Neural cell (in vitro differentiated cells): ENCODE measurements at regions not wholly inside any gene's neighbourhood (a gene's known extent, or its start where the extent isn't known, plus 50 kb on each side); places are given as distances from the start of the nearest gene placed in this dataset.

Experiments used
- EP300 ChIP-seq: fragments of 450-650 bp; conservative IDR thresholded peaks from 2 replicates; pipeline ENCODE4 v1.6.1; 2014; ENCODE audit warnings: antibody characterized with exemption, mild to moderate bottlenecking, moderate library complexity; ENCODE audit not compliant: poor library complexity, severe bottlenecking
- EZH2 ChIP-seq: fragments of 200-600, 300-800 bp; shearing (Covaris generic), sonication (generic); IDR thresholded peaks from 2 replicates; pipeline ENCODE4 v1.6.1; 2014; ENCODE audit warnings: antibody characterized with exemption, low read length, borderline replicate concordance, mild to moderate bottlenecking; ENCODE audit not compliant: insufficient read depth, poor library complexity, severe bottlenecking
- MXI1 ChIP-seq: fragments of 450-650 bp; conservative IDR thresholded peaks from 2 replicates; pipeline ENCODE4 v1.6.1; 2014; ENCODE audit warnings: antibody characterized with exemption, mild to moderate bottlenecking; ENCODE audit not compliant: poor library complexity, severe bottlenecking
- POLR2AphosphoS5 ChIP-seq: IDR thresholded peaks from 2 replicates; pipeline ENCODE4 v1.6.1; 2012
- SMC3 ChIP-seq: fragments of 450-650 bp; conservative IDR thresholded peaks from 2 replicates; pipeline ENCODE4 v1.6.1; 2014; ENCODE audit warnings: antibody characterized with exemption, mild to moderate bottlenecking, moderate library complexity; ENCODE audit not compliant: poor library complexity
- TAF1 ChIP-seq: IDR thresholded peaks from 2 replicates; pipeline ENCODE4 v1.6.1; 2012; ENCODE audit warnings: low read depth
- TF ChIP-seq, protein P1 (sequence below): fragments of 450-650 bp; IDR thresholded peaks from 2 replicates; pipeline ENCODE4 v1.5.1; 2014; ENCODE audit warnings: antibody characterized with exemption, mild to moderate bottlenecking, moderate library complexity; ENCODE audit not compliant: poor library complexity, severe bottlenecking
- TF ChIP-seq, protein P2 (sequence below): IDR thresholded peaks from 2 replicates; pipeline ENCODE4 v1.6.1; 2012; ENCODE audit warnings: borderline replicate concordance

DNA sequence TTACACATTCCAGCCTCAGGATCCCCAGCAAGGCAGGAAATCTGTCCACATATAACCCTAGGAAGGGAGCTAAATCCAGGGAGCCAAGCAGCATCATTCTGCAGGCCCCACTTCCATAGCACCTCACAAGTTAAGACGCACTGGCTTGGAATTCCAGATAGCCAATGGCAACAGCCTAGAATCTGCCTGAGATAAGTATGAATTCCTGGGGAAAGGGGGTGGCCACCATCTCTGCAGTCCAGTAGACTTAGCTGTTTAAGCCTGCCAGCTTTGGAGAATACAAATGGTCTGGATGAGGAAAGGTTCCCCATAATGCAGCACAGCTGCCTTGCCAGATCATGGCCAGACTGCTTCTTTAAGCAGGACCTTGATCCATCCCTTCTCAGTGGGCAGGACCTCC, 179.4 kb upstream of the PRSS1 start:
- no peak for TF ChIP-seq TAF1
- TF ChIP-seq, protein P1, sequence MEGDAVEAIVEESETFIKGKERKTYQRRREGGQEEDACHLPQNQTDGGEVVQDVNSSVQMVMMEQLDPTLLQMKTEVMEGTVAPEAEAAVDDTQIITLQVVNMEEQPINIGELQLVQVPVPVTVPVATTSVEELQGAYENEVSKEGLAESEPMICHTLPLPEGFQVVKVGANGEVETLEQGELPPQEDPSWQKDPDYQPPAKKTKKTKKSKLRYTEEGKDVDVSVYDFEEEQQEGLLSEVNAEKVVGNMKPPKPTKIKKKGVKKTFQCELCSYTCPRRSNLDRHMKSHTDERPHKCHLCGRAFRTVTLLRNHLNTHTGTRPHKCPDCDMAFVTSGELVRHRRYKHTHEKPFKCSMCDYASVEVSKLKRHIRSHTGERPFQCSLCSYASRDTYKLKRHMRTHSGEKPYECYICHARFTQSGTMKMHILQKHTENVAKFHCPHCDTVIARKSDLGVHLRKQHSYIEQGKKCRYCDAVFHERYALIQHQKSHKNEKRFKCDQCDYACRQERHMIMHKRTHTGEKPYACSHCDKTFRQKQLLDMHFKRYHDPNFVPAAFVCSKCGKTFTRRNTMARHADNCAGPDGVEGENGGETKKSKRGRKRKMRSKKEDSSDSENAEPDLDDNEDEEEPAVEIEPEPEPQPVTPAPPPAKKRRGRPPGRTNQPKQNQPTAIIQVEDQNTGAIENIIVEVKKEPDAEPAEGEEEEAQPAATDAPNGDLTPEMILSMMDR, result no peak
- no peak for TF ChIP-seq EZH2
- no peak for TF ChIP-seq POLR2AphosphoS5
- no peak for TF ChIP-seq SMC3
- no peak for TF ChIP-seq MXI1
- no peak for TF ChIP-seq EP300
- TF ChIP-seq, protein P2, sequence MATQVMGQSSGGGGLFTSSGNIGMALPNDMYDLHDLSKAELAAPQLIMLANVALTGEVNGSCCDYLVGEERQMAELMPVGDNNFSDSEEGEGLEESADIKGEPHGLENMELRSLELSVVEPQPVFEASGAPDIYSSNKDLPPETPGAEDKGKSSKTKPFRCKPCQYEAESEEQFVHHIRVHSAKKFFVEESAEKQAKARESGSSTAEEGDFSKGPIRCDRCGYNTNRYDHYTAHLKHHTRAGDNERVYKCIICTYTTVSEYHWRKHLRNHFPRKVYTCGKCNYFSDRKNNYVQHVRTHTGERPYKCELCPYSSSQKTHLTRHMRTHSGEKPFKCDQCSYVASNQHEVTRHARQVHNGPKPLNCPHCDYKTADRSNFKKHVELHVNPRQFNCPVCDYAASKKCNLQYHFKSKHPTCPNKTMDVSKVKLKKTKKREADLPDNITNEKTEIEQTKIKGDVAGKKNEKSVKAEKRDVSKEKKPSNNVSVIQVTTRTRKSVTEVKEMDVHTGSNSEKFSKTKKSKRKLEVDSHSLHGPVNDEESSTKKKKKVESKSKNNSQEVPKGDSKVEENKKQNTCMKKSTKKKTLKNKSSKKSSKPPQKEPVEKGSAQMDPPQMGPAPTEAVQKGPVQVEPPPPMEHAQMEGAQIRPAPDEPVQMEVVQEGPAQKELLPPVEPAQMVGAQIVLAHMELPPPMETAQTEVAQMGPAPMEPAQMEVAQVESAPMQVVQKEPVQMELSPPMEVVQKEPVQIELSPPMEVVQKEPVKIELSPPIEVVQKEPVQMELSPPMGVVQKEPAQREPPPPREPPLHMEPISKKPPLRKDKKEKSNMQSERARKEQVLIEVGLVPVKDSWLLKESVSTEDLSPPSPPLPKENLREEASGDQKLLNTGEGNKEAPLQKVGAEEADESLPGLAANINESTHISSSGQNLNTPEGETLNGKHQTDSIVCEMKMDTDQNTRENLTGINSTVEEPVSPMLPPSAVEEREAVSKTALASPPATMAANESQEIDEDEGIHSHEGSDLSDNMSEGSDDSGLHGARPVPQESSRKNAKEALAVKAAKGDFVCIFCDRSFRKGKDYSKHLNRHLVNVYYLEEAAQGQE, result no peak
